Vagina (tissue), 2 donors: ENCODE measurements at regions not wholly inside any gene's neighbourhood (a gene's known extent, or its start where the extent isn't known, plus 50 kb on each side); places are given as distances from the start of the nearest gene placed in this dataset.

Experiments
- POLR2A ChIP-seq, 2 donors: fragments of 450-650 bp; IDR thresholded peaks; one replicate each; pipeline ENCODE4 v1.6.1; 2017; ENCODE audit warnings: antibody characterized with exemption in 2 of 2, mild to moderate bottlenecking in 2 of 2, moderate library complexity in 2 of 2
- TF ChIP-seq, protein P1 (sequence below), 3 experiments: fragments of 450-650 bp in 2 of 3; fragments of 200-600 bp in 1 of 3; sonication (generic) in 1 of 3; IDR thresholded peaks; one replicate each; pipeline ENCODE4 v1.5.1; 2017 to 2019; ENCODE audit warnings: antibody characterized with exemption in 3 of 3, mild to moderate bottlenecking in 2 of 3, moderate library complexity in 2 of 3

DNA sequence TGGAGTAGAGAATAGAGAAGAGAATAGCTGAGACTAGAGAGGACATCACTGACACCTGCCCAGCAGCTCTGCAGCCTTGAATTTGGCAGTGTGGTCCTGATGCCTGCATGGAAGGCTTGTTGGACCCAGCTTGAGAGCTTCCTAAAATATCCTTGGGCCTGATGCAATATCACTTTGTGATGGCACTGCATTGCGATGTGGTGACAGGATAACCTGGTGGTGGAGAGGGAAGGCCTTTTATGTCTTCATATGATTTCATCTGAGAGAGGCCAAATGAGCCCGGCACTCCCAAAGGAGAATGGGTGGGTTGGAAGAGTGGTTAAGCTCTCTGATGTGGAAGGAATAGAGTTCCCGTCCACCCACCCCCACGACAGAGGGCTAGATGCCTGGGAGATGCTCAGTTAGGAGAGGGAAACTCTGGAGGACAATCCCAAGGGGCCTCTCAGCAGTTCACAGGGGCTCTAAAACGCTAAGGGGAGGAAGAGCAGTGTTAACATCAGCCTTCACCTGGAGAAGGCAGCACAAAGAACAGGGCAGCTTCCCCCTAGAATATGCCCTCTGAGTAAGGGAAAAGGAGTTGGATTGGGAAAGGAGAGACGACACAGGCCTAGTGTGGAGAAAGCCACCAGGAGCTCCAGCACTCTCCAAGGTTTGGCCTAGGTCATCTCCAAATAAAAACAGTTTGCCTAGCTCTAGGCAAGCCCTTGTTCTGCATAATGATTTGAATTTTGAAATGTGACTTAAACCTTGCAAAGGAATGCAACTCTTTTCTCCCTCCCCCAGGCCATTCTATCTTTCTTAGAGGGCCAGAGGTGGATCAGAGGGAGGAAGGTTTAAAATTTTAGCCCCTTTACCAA, 99.8 kb upstream of the SSBP2 start:
- TF ChIP-seq, protein P1, sequence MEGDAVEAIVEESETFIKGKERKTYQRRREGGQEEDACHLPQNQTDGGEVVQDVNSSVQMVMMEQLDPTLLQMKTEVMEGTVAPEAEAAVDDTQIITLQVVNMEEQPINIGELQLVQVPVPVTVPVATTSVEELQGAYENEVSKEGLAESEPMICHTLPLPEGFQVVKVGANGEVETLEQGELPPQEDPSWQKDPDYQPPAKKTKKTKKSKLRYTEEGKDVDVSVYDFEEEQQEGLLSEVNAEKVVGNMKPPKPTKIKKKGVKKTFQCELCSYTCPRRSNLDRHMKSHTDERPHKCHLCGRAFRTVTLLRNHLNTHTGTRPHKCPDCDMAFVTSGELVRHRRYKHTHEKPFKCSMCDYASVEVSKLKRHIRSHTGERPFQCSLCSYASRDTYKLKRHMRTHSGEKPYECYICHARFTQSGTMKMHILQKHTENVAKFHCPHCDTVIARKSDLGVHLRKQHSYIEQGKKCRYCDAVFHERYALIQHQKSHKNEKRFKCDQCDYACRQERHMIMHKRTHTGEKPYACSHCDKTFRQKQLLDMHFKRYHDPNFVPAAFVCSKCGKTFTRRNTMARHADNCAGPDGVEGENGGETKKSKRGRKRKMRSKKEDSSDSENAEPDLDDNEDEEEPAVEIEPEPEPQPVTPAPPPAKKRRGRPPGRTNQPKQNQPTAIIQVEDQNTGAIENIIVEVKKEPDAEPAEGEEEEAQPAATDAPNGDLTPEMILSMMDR (IDR thresholded peaks at IDR 0.05), result no peak
- no peak for TF ChIP-seq POLR2A (IDR thresholded peaks at IDR 0.05)
